ENCODE measurements at regions not wholly inside any gene's neighbourhood (a gene's known extent, or its start where the extent isn't known, plus 50 kb on each side); places are given as distances from the start of the nearest gene placed in this dataset.

DNA sequence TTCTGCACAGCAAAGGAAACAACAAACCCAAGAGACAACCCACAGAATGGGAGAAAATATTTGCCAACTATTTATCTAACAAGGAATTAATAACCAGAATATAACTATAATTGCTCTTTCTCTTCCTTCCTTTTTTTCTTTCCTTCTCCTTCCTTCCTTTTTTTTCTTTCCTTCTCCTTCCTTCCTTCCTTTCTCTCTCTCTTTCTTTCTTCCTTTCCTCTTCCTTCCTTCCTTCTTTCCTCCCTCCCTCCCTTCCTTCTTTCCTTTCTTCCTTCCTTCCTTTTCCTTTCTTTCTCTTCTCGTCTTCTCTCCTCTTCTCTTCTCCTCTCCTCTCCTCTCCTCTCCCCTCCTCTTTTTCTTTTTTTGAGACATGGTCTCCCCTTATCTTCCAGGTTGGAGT lies 345.4 kb upstream of the ARRDC4 start:
- H3K36me3 ChIP-seq, result no peaks in the 10 kb centered on the region
- no peaks in the 10 kb centered on the region for H3K4me1 ChIP-seq (ENCODE audit: insufficient read depth)
- H3K27me3 ChIP-seq, result no peaks in the 10 kb centered on the region
- WGBS, 3 donors, result 84 to 94% (median 93%) methylated on average over 1 of the region's 1 CpG
- no peak for DNase-seq
- intact Hi-C loops (cut with DNase I), result no loop called here
- H3K4me3 ChIP-seq, result no peak overlapping the region
- no peak for TF ChIP-seq EP300 (IDR thresholded peaks at IDR 0.05)
- TF ChIP-seq, protein P1, sequence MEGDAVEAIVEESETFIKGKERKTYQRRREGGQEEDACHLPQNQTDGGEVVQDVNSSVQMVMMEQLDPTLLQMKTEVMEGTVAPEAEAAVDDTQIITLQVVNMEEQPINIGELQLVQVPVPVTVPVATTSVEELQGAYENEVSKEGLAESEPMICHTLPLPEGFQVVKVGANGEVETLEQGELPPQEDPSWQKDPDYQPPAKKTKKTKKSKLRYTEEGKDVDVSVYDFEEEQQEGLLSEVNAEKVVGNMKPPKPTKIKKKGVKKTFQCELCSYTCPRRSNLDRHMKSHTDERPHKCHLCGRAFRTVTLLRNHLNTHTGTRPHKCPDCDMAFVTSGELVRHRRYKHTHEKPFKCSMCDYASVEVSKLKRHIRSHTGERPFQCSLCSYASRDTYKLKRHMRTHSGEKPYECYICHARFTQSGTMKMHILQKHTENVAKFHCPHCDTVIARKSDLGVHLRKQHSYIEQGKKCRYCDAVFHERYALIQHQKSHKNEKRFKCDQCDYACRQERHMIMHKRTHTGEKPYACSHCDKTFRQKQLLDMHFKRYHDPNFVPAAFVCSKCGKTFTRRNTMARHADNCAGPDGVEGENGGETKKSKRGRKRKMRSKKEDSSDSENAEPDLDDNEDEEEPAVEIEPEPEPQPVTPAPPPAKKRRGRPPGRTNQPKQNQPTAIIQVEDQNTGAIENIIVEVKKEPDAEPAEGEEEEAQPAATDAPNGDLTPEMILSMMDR (IDR thresholded peaks at IDR 0.05), result no peak
- TF ChIP-seq POLR2A (IDR thresholded peaks at IDR 0.05), result no peak
- no peaks in the 10 kb centered on the region for H3K9me3 ChIP-seq
- H3K27ac ChIP-seq, result no peak overlapping the region

DNA sequence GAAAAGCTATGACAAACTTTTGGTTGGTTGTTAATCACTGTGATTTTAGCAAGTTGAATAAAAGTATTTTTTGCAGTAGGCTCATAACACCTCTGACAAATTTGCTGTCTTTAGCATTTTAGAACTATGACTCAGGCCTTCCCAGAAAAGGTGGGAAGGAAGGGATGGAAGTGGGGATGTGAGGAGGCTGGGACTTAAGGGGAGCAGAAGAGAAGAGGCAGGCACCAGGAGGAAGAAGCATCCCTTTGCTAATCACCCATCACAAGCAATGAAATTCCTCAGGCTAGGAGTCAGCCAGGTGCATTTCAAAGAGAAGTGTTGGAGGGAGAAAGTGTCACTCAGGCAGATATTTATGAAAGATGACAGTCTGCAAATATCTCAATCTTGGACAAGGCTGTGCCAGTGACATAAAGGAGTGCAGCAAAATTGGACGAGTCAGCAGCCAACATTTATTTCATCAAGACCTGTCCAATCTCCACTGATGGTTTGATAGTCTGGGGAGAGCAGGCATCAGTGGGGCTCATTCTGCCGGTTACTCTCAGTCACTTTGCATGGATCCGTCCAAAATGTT lies 337.3 kb upstream of the ARRDC4 start:
- DNase-seq, result no peak
- H3K4me1 ChIP-seq (ENCODE audit: insufficient read depth), result no peaks in the 10 kb centered on the region
- WGBS, 3 donors, result 53 to 66% (median 63%) methylated on average over 3 of the region's 3 CpGs
- no peak overlapping the region for H3K27ac ChIP-seq
- no peaks in the 10 kb centered on the region for H3K9me3 ChIP-seq
- intact Hi-C loops (cut with DNase I), result no loop called here
- H3K36me3 ChIP-seq, result no peaks in the 10 kb centered on the region
- TF ChIP-seq, protein P1 (IDR thresholded peaks at IDR 0.05), result no peak
- TF ChIP-seq POLR2A (IDR thresholded peaks at IDR 0.05) (no peak), EP300 (IDR thresholded peaks at IDR 0.05) (no peak)
- H3K27me3 ChIP-seq, result no peaks in the 10 kb centered on the region
- H3K4me3 ChIP-seq, result no peak overlapping the region

DNA sequence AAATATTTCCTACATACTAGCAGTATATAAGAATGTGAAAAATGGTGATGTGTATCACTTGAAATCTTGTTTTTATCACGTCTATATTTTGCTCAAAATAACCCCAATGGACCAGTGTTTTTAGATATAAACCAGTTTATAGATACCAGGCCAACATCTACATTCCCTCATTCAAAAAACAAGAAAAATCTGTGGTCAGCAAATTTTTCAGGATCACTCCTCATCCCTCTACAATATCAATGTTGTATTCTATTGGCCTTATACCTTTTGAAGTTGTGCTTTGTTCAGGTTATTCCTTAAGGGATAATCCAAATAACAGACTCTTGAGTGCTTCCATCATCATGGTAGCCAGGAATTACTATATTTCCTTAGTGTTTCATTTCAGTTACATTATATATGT lies 332.9 kb upstream of the ARRDC4 start:
- H3K27me3 ChIP-seq, result no peaks in the 10 kb centered on the region
- H3K9me3 ChIP-seq, result no peaks in the 10 kb centered on the region
- TF ChIP-seq, protein P1 (IDR thresholded peaks at IDR 0.05), result no peak
- TF ChIP-seq EP300 (IDR thresholded peaks at IDR 0.05) (no peak), POLR2A (IDR thresholded peaks at IDR 0.05) (no peak)
- H3K27ac ChIP-seq, result no peak overlapping the region
- no peaks in the 10 kb centered on the region for H3K36me3 ChIP-seq
- no peak overlapping the region for H3K4me3 ChIP-seq
- DNase-seq, result no peak
- intact Hi-C loops (cut with DNase I), result no loop called here
- WGBS, 3 donors, result 34 to 49% (median 36%) methylated on average over 1 of the region's 1 CpG
- H3K4me1 ChIP-seq (ENCODE audit: insufficient read depth), result no peaks in the 10 kb centered on the region

DNA sequence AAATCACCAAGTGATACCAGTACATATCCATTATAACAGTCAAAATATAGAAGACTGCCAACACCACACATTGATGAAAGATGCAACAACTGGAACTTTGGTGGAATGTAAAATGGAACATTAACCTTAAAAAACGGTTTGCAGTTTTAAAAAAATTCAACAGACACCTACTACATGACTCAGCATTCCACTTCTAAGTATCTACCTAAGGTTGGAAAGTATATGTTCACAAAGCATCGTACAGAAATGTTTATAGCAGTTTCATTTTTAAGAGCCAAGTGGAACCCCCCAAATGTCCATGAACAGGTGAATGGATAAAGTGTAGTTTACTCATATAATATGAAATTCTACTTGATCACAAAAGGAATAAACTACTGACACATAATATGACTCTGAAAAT lies 314.7 kb upstream of the ARRDC4 start:
- H3K27me3 ChIP-seq, result no peaks in the 10 kb centered on the region
- no peaks in the 10 kb centered on the region for H3K36me3 ChIP-seq
- intact Hi-C loops (cut with DNase I), result loop anchor here in 1 of 4 donors (5.0 kb wide), 1 partner anchor 293 kb away; no protein-coding TSS in a partner anchor
- H3K27ac ChIP-seq, result no peak overlapping the region
- H3K4me3 ChIP-seq, result no peak overlapping the region
- H3K4me1 ChIP-seq (ENCODE audit: insufficient read depth), result no peaks in the 10 kb centered on the region
- no peaks in the 10 kb centered on the region for H3K9me3 ChIP-seq
- WGBS, 3 donors, result 55 to 74% (median 64%) methylated on average over 2 of the region's 2 CpGs
- TF ChIP-seq EP300 (IDR thresholded peaks at IDR 0.05) (no peak), POLR2A (IDR thresholded peaks at IDR 0.05) (no peak)
- TF ChIP-seq, protein P1 (IDR thresholded peaks at IDR 0.05), result no peak
- DNase-seq, result no peak

All from ovary (tissue), 7 donors.